H1 (cell line): ENCODE measurements at regions not wholly inside any gene's neighbourhood (a gene's known extent, or its start where the extent isn't known, plus 50 kb on each side); places are given as distances from the start of the nearest gene placed in this dataset.

ENCODE experiments used
- CHD2 ChIP-seq: IDR thresholded peaks from 2 replicates; pipeline ENCODE4 v1.6.1; 2012; ENCODE audit warnings: low read length, improper control_type of control experiment
- CHD7 ChIP-seq: fragments of 300-600 bp; sonication (generic); IDR thresholded peaks from 2 replicates; pipeline ENCODE4 v1.7.1; 2012; ENCODE audit warnings: low read length, moderate library complexity, mild to moderate bottlenecking, inconsistent platforms; ENCODE audit not compliant: insufficient replicate concordance

- no peak for TF ChIP-seq CHD7
- TF ChIP-seq CHD2, result no peak
- TF ChIP-seq, all 59 proteins: peak for 0
These were observed 439.1 kb downstream of the NR2F1-AS1 start (continued) for GRCh38 chr5:93141969-93142368.
